NCI-H69 (cell line): ENCODE measurements at regions not wholly inside any gene's neighbourhood (a gene's known extent, or its start where the extent isn't known, plus 50 kb on each side); places are given as distances from the start of the nearest gene placed in this dataset.

Experiments used
- DNase-seq: peaks from one replicate; lab custom pipeline; 2025; lab: John Stamatoyannopoulos, UW

- DNase-seq: no peak
Observed at GRCh38 chr2:240209493-240209892, 69.0 kb upstream of the OTOS start.

- DNase-seq: no peak
Observed at GRCh38 chr2:240210198-240210965, 69.9 kb upstream of the OTOS start.

GRCh38 chr2:240211096-240211495 lies 70.6 kb upstream of the OTOS start:
- no peak for DNase-seq

GRCh38 chr2:240211598-240212424 lies 71.4 kb upstream of the OTOS start:
- DNase-seq: no peak

- DNase-seq: no peak
Observed at GRCh38 chr2:240212425-240213225, 72.2 kb upstream of the OTOS start.

GRCh38 chr2:240213226-240213475 lies 72.7 kb upstream of the OTOS start:
- DNase-seq: no peak

- DNase-seq: no peak
Observed at GRCh38 chr2:240213476-240214421, 73.3 kb upstream of the OTOS start.

- no peak for DNase-seq
Observed at GRCh38 chr2:240214790-240215675, 74.6 kb upstream of the OTOS start.

- DNase-seq: no peak
Observed at GRCh38 chr2:240215676-240216051, 75.2 kb upstream of the OTOS start.

GRCh38 chr2:240216167-240216566 lies 75.7 kb upstream of the OTOS start:
- no peak for DNase-seq

- DNase-seq: peak; percentile 13
Observed at GRCh38 chr2:240217431-240218301, 77.2 kb upstream of the OTOS start.

- no peak for DNase-seq
Observed at GRCh38 chr2:240219208-240219890, 78.9 kb upstream of the OTOS start.

- DNase-seq: no peak
Observed at GRCh38 chr2:240220371-240220770, 79.9 kb upstream of the OTOS start.

- DNase-seq: no peak
Observed at GRCh38 chr2:240223631-240224030, 83.2 kb upstream of the OTOS start.

GRCh38 chr2:240224676-240225075 lies 84.2 kb upstream of the OTOS start:
- no peak for DNase-seq

GRCh38 chr2:240225131-240225530 lies 84.7 kb upstream of the OTOS start:
- DNase-seq: no peak

- DNase-seq: no peak
Observed at GRCh38 chr2:240225660-240226475, 85.4 kb upstream of the OTOS start.
